Mesenchymal stem cell (in vitro differentiated cells and primary cell): ENCODE measurements at regions not wholly inside any gene's neighbourhood (a gene's known extent, or its start where the extent isn't known, plus 50 kb on each side); places are given as distances from the start of the nearest gene placed in this dataset.

Source experiments
- DNase-seq: peaks from one replicate; pipeline ENCODE4 v3.0.0-alpha.2; 2013
- H2AFZ ChIP-seq: one replicate; pipeline ENCODE4 v1.6.1; 2013; ENCODE audit warnings: low read depth, mild to moderate bottlenecking, control low read depth, inconsistent platforms, low read length, moderate library complexity
- H2AK5ac ChIP-seq: 2 replicates; pipeline ENCODE4 v1.6.1; 2013; ENCODE audit warnings: low read length, moderate library complexity, mild to moderate bottlenecking, inconsistent platforms; ENCODE audit not compliant: severe bottlenecking
- H2BK120ac ChIP-seq: one replicate; pipeline ENCODE4 v1.6.1; 2013; ENCODE audit warnings: low read depth, mild to moderate bottlenecking, inconsistent platforms, low read length, moderate library complexity
- H2BK12ac ChIP-seq, 2 experiments: one replicate each; pipeline ENCODE4 v1.6.1; 2013; ENCODE audit warnings: inconsistent platforms in 2 of 2, low read length in 2 of 2, mild to moderate bottlenecking in 2 of 2, moderate library complexity in 2 of 2, control low read depth in 1 of 2
- H2BK15ac ChIP-seq: one replicate; pipeline ENCODE4 v1.6.1; 2013; ENCODE audit warnings: mild to moderate bottlenecking, low read depth, inconsistent platforms; ENCODE audit not compliant: poor library complexity, severe bottlenecking
- H2BK5ac ChIP-seq: 2 replicates; pipeline ENCODE4 v1.6.1; 2013; ENCODE audit warnings: low read depth, mild to moderate bottlenecking, low read length, control low read depth, inconsistent platforms; ENCODE audit not compliant: poor library complexity, severe bottlenecking
- H3K14ac ChIP-seq, 2 experiments: one replicate each; pipeline ENCODE4 v1.6.1; 2013; ENCODE audit warnings: inconsistent platforms in 2 of 2, low read length in 2 of 2, control low read depth in 1 of 2, mild to moderate bottlenecking in 1 of 2, moderate library complexity in 1 of 2
- H3K18ac ChIP-seq, 2 experiments: one replicate each; pipeline ENCODE4 v1.6.1; 2013; ENCODE audit warnings: inconsistent platforms in 2 of 2, low read length in 2 of 2, control low read depth in 1 of 2, low read depth in 1 of 2, mild to moderate bottlenecking in 1 of 2
- H3K23ac ChIP-seq, 2 experiments: one replicate each; pipeline ENCODE4 v1.6.1; 2013; ENCODE audit warnings: inconsistent platforms in 2 of 2, low read length in 2 of 2, mild to moderate bottlenecking in 2 of 2, moderate library complexity in 2 of 2, control low read depth in 1 of 2
- H3K27ac ChIP-seq: 2 replicates; pipeline ENCODE4 v1.5.1; 2013; ENCODE audit warnings: mild to moderate bottlenecking, moderate library complexity, low read length, control low read depth, inconsistent platforms; ENCODE audit not compliant: poor library complexity, severe bottlenecking
- H3K27me3 ChIP-seq, 2 experiments: 2 replicates each; pipeline versions ENCODE4 v1.6.1 to v1.7.0; 2013; ENCODE audit warnings: low read length in 2 of 2, mild to moderate bottlenecking in 2 of 2, moderate library complexity in 2 of 2, control low read depth in 1 of 2, inconsistent platforms in 1 of 2; ENCODE audit not compliant: control insufficient read depth in 1 of 2, insufficient read depth in 1 of 2
- H3K36me3 ChIP-seq, 2 experiments: 2 replicates each; pipeline versions ENCODE4 v1.6.1 to v1.7.0; 2013; ENCODE audit warnings: low read length in 2 of 2, control low read depth in 1 of 2, inconsistent platforms in 1 of 2, low read depth in 1 of 2, mild to moderate bottlenecking in 1 of 2; ENCODE audit not compliant: insufficient read depth in 2 of 2, control insufficient read depth in 1 of 2
- H3K4ac ChIP-seq, 2 experiments: one replicate each; pipeline ENCODE4 v1.6.1; 2013; ENCODE audit warnings: inconsistent platforms in 2 of 2, low read length in 2 of 2, mild to moderate bottlenecking in 2 of 2, moderate library complexity in 2 of 2, control low read depth in 1 of 2, low read depth in 1 of 2
- H3K4me1 ChIP-seq: 2 replicates; pipeline ENCODE4 v1.6.1; 2013; ENCODE audit warnings: low read depth, low read length, control low read depth; ENCODE audit not compliant: control insufficient read depth, insufficient read depth
- H3K4me2 ChIP-seq: 2 replicates; pipeline ENCODE4 v1.6.1; 2013; ENCODE audit warnings: low read length, mild to moderate bottlenecking, inconsistent platforms; ENCODE audit not compliant: poor library complexity, severe bottlenecking
- H3K4me3 ChIP-seq, 2 experiments: 2 replicates each; pipeline versions ENCODE4 v1.5.1 to v1.7.0; 2013; ENCODE audit warnings: low read length in 2 of 2, mild to moderate bottlenecking in 2 of 2, control low read depth in 1 of 2, low read depth in 1 of 2; ENCODE audit not compliant: insufficient read depth in 1 of 2
- H3K79me1 ChIP-seq: replicated peaks from 2 replicates; pipeline ENCODE4 v1.6.1; 2013; ENCODE audit warnings: mild to moderate bottlenecking, control low read depth, low read length, inconsistent platforms; ENCODE audit not compliant: poor library complexity, severe bottlenecking
- H3K9ac ChIP-seq: 2 replicates; pipeline ENCODE4 v1.7.0; 2013; ENCODE audit warnings: mild to moderate bottlenecking, low read length, moderate library complexity
- H3K9me3 ChIP-seq: 2 replicates; pipeline ENCODE4 v1.7.0; 2013; ENCODE audit warnings: mild to moderate bottlenecking, low read length; ENCODE audit not compliant: control insufficient read depth
- H4K8ac ChIP-seq: one replicate; pipeline ENCODE4 v1.6.1; 2013; ENCODE audit warnings: inconsistent platforms, mild to moderate bottlenecking, low read length, moderate library complexity
- H4K91ac ChIP-seq: one replicate; pipeline ENCODE4 v1.6.1; 2013; ENCODE audit warnings: mild to moderate bottlenecking, low read length, inconsistent platforms
- WGBS: methylation state at CpG from one replicate; pipeline ENCODE4 v1.1.7; 2013; ENCODE audit warnings: mixed read lengths; 5-methylcytosine and 5-hydroxymethylcytosine counted together

DNA sequence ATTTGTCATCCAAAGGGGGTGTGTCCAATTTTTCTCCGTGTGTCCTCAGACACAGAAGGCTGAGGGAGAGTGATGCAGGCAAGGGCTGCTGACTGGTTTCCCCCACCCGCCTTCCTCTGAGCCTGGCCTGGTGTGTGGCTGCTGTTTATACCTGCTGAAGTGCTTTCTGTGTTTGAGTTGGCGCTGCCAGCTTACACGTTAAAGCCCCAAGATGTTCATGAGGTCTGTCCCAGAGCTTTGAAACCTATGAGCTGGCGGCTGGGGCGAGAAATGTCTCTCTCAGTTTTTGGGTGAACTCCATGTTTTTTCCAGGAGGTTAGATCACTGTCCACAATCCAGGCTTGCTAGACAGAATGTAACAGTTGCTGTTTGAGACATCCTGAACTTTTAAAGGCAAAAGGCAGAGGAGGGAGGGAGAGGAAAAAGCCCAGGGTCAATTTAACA, 69.0 kb upstream of the CCN2 start:
- no peak overlapping the region for H3K18ac ChIP-seq
- H2BK120ac ChIP-seq, result no peak overlapping the region
- H2BK12ac ChIP-seq, result no peak overlapping the region
- 82% methylated on average over 6 of the region's 6 CpGs for WGBS
- DNase-seq, result no peak
- no peaks in the 10 kb centered on the region for H3K79me1 ChIP-seq
- no peak overlapping the region for H3K27ac ChIP-seq
- H3K9ac ChIP-seq, result peak overlapping the region; percentile 78
- peaks cover 2% of the 10 kb centered on the region for H3K4me1 ChIP-seq
- H2AK5ac ChIP-seq, result no peak overlapping the region
- no peak overlapping the region for H4K91ac ChIP-seq
- no peak overlapping the region for H2BK5ac ChIP-seq
- H3K27me3 ChIP-seq, result no peaks in the 10 kb centered on the region
- no peak overlapping the region for H3K14ac ChIP-seq
- no peaks in the 10 kb centered on the region for H3K9me3 ChIP-seq
- H2BK15ac ChIP-seq, result no peak overlapping the region
- H3K23ac ChIP-seq, result no peak overlapping the region
- peak overlapping the region; percentile 12 for H4K8ac ChIP-seq
- peak overlapping the region; percentile 64 for H2AFZ ChIP-seq
- H3K4me3 ChIP-seq, result no peak overlapping the region
- no peak overlapping the region for H3K4me2 ChIP-seq
- no peak overlapping the region for H3K4ac ChIP-seq
- no peaks in the 10 kb centered on the region for H3K36me3 ChIP-seq

DNA sequence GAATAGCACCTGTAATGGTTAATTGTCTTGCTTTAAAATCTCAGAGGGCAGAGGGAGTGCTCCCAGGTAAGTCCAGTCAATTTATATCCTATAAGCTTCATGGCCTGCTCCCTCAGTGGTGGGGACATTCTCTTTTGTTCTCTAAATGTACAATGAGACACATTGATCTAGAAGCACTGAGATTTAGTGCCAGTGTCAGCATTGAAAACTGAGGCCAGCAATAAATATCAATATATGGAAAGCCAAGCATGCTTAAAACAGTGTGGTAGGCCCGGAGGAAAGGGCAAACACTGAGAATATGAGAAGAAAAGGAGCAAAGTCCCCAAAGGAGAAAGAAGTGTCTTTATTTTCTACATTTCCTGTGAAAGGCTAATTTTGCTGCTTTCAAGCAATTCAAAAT, 68.4 kb upstream of the CCN2 start:
- Histone ChIP-seq H3K4ac (no peak overlapping the region), H3K27ac (no peak overlapping the region), H4K91ac (no peak overlapping the region), H3K4me1 (peaks cover 2% of the 10 kb centered on the region), H3K9ac (peak overlapping the region; percentile 78), H2BK15ac (no peak overlapping the region), H3K23ac (no peak overlapping the region), H4K8ac (no peak overlapping the region), H3K4me2 (no peak overlapping the region), H3K14ac (no peak overlapping the region), H2BK12ac (no peak overlapping the region), H3K27me3 (no peaks in the 10 kb centered on the region), H3K4me3 (no peak overlapping the region), H2BK120ac (no peak overlapping the region), H3K36me3 (no peaks in the 10 kb centered on the region), H2BK5ac (no peak overlapping the region), H2AFZ (no peak overlapping the region), H3K18ac (no peak overlapping the region), H2AK5ac (no peak overlapping the region), H3K79me1 (no peaks in the 10 kb centered on the region), H3K9me3 (no peaks in the 10 kb centered on the region)
- DNase-seq, result no peak
- 85% methylated on average over 1 of the region's 1 CpG for WGBS

DNA sequence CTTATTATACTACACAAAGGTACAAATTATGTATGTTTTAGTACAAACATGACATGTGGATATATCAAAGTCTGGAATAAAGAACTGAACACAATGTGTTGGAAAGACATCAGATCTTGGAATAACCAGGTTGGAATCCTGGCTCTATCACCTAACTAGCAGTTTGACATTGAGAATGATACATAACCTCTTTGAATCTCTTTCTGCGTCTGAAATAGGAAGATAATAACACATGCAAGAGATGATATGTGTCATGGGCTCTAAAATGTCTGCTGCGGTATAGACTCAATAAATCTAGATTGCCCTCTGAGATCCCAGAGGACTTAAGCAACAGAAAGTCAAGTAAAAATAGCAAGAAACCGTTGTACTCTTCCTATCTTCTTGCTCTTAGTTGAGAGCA, 66.8 kb upstream of the CCN2 start:
- 85% methylated on average over 2 of the region's 3 CpGs for whole genome bisulfite sequencing
- Histone ChIP-seq H3K27ac (no peak overlapping the region), H3K23ac (no peak overlapping the region)

DNA sequence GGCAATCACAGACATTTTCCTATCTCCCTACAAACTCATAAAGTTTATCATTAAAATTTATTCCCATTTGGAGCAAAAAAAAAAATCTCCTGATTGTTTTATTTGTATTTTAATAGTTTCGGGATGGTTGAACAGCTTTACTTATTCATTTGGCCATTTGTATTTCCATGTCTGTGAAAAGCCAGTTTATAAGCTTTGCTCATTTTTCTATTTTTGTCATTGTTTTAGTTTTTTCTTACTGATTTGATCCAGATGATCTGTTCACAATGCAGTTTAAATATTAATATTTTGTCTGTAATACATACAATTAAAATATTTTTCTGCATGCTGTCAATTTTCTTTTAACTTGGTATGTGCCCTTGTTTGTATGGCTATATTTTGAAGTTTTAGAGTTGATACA, 65.2 kb upstream of the CCN2 start:
- no peak overlapping the region for H2BK12ac ChIP-seq
- no peak overlapping the region for H3K4ac ChIP-seq
- H3K23ac ChIP-seq, result no peak overlapping the region
- H3K18ac ChIP-seq, result no peak overlapping the region
- H3K27ac ChIP-seq, result no peak overlapping the region
- H3K79me1 ChIP-seq, result no peaks in the 10 kb centered on the region
- no peak for DNase-seq
- H2BK120ac ChIP-seq, result no peak overlapping the region
- H3K36me3 ChIP-seq, result no peaks in the 10 kb centered on the region
- H4K91ac ChIP-seq, result no peak overlapping the region
- H3K27me3 ChIP-seq, result no peaks in the 10 kb centered on the region
- no peak overlapping the region for H3K4me3 ChIP-seq
- H3K4me1 ChIP-seq, result peaks cover 2% of the 10 kb centered on the region
- no peak overlapping the region for H2AFZ ChIP-seq
- no peak overlapping the region for H4K8ac ChIP-seq
- no peak overlapping the region for H3K9ac ChIP-seq
- H2AK5ac ChIP-seq, result no peak overlapping the region
- no peaks in the 10 kb centered on the region for H3K9me3 ChIP-seq
- no peak overlapping the region for H3K14ac ChIP-seq
- H2BK15ac ChIP-seq, result no peak overlapping the region
- no peak overlapping the region for H2BK5ac ChIP-seq
- H3K4me2 ChIP-seq, result no peak overlapping the region
- WGBS, result no CpG with 5 or more reads among the region's 1 CpG

More for the DNA sequence above, 66.8 kb upstream of the CCN2 start:
- no peak for DNase-seq
- Histone ChIP-seq H2BK5ac (no peak overlapping the region), H3K4me1 (peaks cover 2% of the 10 kb centered on the region), H3K4me2 (no peak overlapping the region), H3K9ac (no peak overlapping the region), H4K8ac (no peak overlapping the region), H2BK15ac (no peak overlapping the region), H2BK120ac (no peak overlapping the region), H3K4me3 (no peak overlapping the region), H3K9me3 (no peaks in the 10 kb centered on the region), H2AFZ (no peak overlapping the region), H3K27me3 (no peaks in the 10 kb centered on the region), H3K18ac (no peak overlapping the region), H2BK12ac (no peak overlapping the region), H4K91ac (no peak overlapping the region), H3K14ac (no peak overlapping the region), H3K36me3 (no peaks in the 10 kb centered on the region), H2AK5ac (no peak overlapping the region), H3K79me1 (no peaks in the 10 kb centered on the region), H3K4ac (no peak overlapping the region)
